ENCODE measurements at regions not wholly inside any gene's neighbourhood (a gene's known extent, or its start where the extent isn't known, plus 50 kb on each side); places are given as distances from the start of the nearest gene placed in this dataset.
"Not testable (repeated sequence)": the region's sequence is repeated elsewhere in the genome, so short reads cannot be mapped to it uniquely, and the experiment has no call there.

GRCh38 chr13:76668716-76669115, 217.5 kb downstream of the KCTD12 start:
- no peak for DNase-seq (ENCODE audit: low read depth)
- no peaks in the 10 kb centered on the region for H3K27me3 ChIP-seq (ENCODE audit: control insufficient read depth, insufficient read depth, low read length)
- no peaks in the 10 kb centered on the region for H3K36me3 ChIP-seq (ENCODE audit: control insufficient read depth, insufficient read depth, low read length)
- TF ChIP-seq, protein P1, sequence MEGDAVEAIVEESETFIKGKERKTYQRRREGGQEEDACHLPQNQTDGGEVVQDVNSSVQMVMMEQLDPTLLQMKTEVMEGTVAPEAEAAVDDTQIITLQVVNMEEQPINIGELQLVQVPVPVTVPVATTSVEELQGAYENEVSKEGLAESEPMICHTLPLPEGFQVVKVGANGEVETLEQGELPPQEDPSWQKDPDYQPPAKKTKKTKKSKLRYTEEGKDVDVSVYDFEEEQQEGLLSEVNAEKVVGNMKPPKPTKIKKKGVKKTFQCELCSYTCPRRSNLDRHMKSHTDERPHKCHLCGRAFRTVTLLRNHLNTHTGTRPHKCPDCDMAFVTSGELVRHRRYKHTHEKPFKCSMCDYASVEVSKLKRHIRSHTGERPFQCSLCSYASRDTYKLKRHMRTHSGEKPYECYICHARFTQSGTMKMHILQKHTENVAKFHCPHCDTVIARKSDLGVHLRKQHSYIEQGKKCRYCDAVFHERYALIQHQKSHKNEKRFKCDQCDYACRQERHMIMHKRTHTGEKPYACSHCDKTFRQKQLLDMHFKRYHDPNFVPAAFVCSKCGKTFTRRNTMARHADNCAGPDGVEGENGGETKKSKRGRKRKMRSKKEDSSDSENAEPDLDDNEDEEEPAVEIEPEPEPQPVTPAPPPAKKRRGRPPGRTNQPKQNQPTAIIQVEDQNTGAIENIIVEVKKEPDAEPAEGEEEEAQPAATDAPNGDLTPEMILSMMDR (IDR thresholded peaks at IDR 0.05; ENCODE audit: insufficient read depth, low read length, poor library complexity, severe bottlenecking) = no peak
- H3K4me3 ChIP-seq (ENCODE audit: low read depth, low read length) = no peak overlapping the region

- no peaks in the 10 kb centered on the region for H3K27me3 ChIP-seq (ENCODE audit: control insufficient read depth, insufficient read depth, low read length)
- no peak for DNase-seq (ENCODE audit: low read depth)
- H3K4me3 ChIP-seq (ENCODE audit: low read depth, low read length) = no peak overlapping the region
- TF ChIP-seq, protein P1 (IDR thresholded peaks at IDR 0.05; ENCODE audit: insufficient read depth, low read length, poor library complexity, severe bottlenecking) = no peak
- no peaks in the 10 kb centered on the region for H3K36me3 ChIP-seq (ENCODE audit: control insufficient read depth, insufficient read depth, low read length)
These were observed 218.1 kb downstream of the KCTD12 start for GRCh38 chr13:76668141-76668540.

DNA sequence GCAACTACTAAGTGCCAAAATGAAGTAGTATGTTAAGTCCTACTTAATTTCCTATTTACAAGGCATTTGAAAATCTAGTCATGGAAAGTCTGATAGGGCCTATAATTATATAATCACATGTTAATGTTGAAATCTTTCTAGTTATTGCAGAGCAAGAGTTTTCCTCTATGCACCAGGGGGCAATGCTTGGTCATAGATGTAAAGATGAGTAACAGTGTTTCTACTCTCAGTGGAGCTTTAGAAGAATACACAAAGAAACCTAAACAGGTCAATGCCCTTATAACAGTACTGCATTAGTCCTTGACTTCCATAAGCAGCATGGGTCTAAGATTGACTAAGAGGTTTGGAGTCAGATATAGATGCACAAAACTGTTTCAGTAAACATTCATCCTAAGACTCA, 218.7 kb downstream of the KCTD12 start:
- Histone ChIP-seq H3K36me3 (ENCODE audit: control insufficient read depth, insufficient read depth, low read length) (no peaks in the 10 kb centered on the region), H3K4me3 (ENCODE audit: low read depth, low read length) (no peak overlapping the region), H3K27me3 (ENCODE audit: control insufficient read depth, insufficient read depth, low read length) (no peaks in the 10 kb centered on the region)
- TF ChIP-seq, protein P1 (IDR thresholded peaks at IDR 0.05; ENCODE audit: insufficient read depth, low read length, poor library complexity, severe bottlenecking) = no peak
- DNase-seq (ENCODE audit: low read depth) = no peak

GRCh38 chr13:76663592-76664335, 222.4 kb downstream of the KCTD12 start:
- DNase-seq (ENCODE audit: low read depth) = no peak
- TF ChIP-seq, protein P1 (IDR thresholded peaks at IDR 0.05; ENCODE audit: insufficient read depth, low read length, poor library complexity, severe bottlenecking) = no peak
- Histone ChIP-seq H3K4me3 (ENCODE audit: low read depth, low read length) (no peak overlapping the region), H3K36me3 (ENCODE audit: control insufficient read depth, insufficient read depth, low read length) (no peaks in the 10 kb centered on the region), H3K27me3 (ENCODE audit: control insufficient read depth, insufficient read depth, low read length) (no peaks in the 10 kb centered on the region)

DNA sequence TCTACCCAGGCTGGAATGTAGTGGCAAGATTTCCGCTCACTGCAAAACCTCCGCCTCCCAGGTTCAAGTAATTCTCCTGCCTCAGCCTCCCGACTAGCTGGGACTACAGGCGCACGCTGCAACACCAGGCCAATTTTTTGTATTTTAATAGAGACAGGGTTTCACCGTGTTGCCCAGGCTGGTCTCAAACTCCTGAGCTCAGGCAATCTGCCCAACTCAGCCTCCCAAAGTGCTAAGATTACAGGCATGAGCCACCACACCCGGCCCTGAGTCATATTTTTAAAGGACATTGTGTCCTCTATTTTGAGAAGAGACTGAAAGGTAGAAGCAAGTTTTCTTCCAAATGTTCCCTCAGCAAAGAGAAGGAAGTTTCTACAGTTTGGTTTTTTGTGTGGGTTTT, 227.1 kb downstream of the KCTD12 start:
- not testable (repeated sequence) for H3K4me3 ChIP-seq (ENCODE audit: low read depth, low read length); H3K36me3 ChIP-seq (ENCODE audit: control insufficient read depth, insufficient read depth, low read length); H3K27me3 ChIP-seq (ENCODE audit: control insufficient read depth, insufficient read depth, low read length); DNase-seq (ENCODE audit: low read depth)

DNA sequence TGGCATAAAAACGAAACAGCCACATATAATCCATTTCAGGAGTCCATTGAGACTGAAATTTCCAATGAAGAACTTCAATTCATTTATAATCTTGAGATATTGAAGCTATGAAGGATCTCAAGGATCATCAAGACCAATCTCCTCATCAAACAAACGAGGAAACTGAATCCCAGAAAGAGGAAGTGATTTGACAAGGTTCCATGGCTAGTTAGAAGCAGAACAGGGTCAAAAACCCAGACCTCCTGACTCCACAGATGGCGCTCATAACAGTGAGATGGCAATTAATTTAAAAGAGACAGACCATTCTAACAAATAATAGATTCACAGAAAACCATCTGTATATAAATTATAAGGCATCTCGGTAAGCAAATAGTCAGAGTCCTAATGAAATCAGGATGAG, 229.7 kb downstream of the KCTD12 start:
- H3K36me3 ChIP-seq (ENCODE audit: control insufficient read depth, insufficient read depth, low read length) = no peaks in the 10 kb centered on the region
- no peak overlapping the region for H3K4me3 ChIP-seq (ENCODE audit: low read depth, low read length)
- TF ChIP-seq, protein P1 (IDR thresholded peaks at IDR 0.05; ENCODE audit: insufficient read depth, low read length, poor library complexity, severe bottlenecking) = no peak
- no peaks in the 10 kb centered on the region for H3K27me3 ChIP-seq (ENCODE audit: control insufficient read depth, insufficient read depth, low read length)
- DNase-seq (ENCODE audit: low read depth) = no peak

All from kidney epithelial cell (primary cell).